Activated T-cell treated with anti-CD3 and anti-CD28 coated beads, Interleukin-2, amount 50 U/mL, for 4 hours (primary cell): ENCODE measurements at regions not wholly inside any gene's neighbourhood (a gene's known extent, or its start where the extent isn't known, plus 50 kb on each side); places are given as distances from the start of the nearest gene placed in this dataset.
A peak's percentile ranks its signal among the peaks of the same experiment; 100 is the strongest.
"Not testable (repeated sequence)": the region's sequence is repeated elsewhere in the genome, so short reads cannot be mapped to it uniquely, and the experiment has no call there.

Experiments
- ATAC-seq, 2 donors: fragments of 200-7000 bp; cut with Tn5 transposase; one replicate each; pipeline ENCODE4 v1.10.0; 2021
- DNase-seq: peaks from one replicate; pipeline ENCODE4 v3.0.0-alpha.2; 2020
- H3K27me3 Mint-ChIP-seq: one replicate; pipeline ENCODE4 v1.8.0; 2021; ENCODE audit warnings: low read depth, mixed read lengths
- H3K36me3 Mint-ChIP-seq: one replicate; pipeline ENCODE4 v1.8.0; 2022; ENCODE audit warnings: mixed read lengths; ENCODE audit not compliant: insufficient read depth
- H3K4me1 Mint-ChIP-seq: one replicate; pipeline ENCODE4 v1.8.0; 2021; ENCODE audit warnings: low read depth, mixed read lengths
- H3K4me3 Mint-ChIP-seq: one replicate; pipeline ENCODE4 v1.8.0; 2021; ENCODE audit warnings: mild to moderate bottlenecking, moderate library complexity, mixed read lengths
- H3K9me3 Mint-ChIP-seq: one replicate; pipeline ENCODE4 v1.8.0; 2021; ENCODE audit warnings: mixed read lengths

- no peaks in the 10 kb centered on the region for H3K27me3 Mint-ChIP-seq
- ATAC-seq (no peak), DNase-seq (no peak)
- no peaks in the 10 kb centered on the region for H3K36me3 Mint-ChIP-seq
- no peaks in the 10 kb centered on the region for H3K9me3 Mint-ChIP-seq
- H3K4me1 Mint-ChIP-seq: no peaks in the 10 kb centered on the region
- no peak overlapping the region for H3K4me3 Mint-ChIP-seq
These were observed 128.3 kb upstream of the MED14 start for GRCh38 chrX:40863671-40864070.

- no peak overlapping the region for H3K4me3 Mint-ChIP-seq
- H3K9me3 Mint-ChIP-seq: no peaks in the 10 kb centered on the region
- H3K27me3 Mint-ChIP-seq: no peaks in the 10 kb centered on the region
- no peaks in the 10 kb centered on the region for H3K36me3 Mint-ChIP-seq
- no peak for ATAC-seq
- no peaks in the 10 kb centered on the region for H3K4me1 Mint-ChIP-seq
- DNase-seq: no peak
These were observed 129.6 kb upstream of the MED14 start for GRCh38 chrX:40864972-40865371.

GRCh38 chrX:40866893-40867292 is 131.6 kb upstream of the MED14 start:
- no peak overlapping the region for H3K4me3 Mint-ChIP-seq
- H3K27me3 Mint-ChIP-seq: no peaks in the 10 kb centered on the region
- peaks cover 4% of the 10 kb centered on the region for H3K4me1 Mint-ChIP-seq
- no peaks in the 10 kb centered on the region for H3K36me3 Mint-ChIP-seq
- ATAC-seq (no peak), DNase-seq (no peak)
- no peaks in the 10 kb centered on the region for H3K9me3 Mint-ChIP-seq

GRCh38 chrX:40867352-40867751 is 132.0 kb upstream of the MED14 start:
- no peaks in the 10 kb centered on the region for H3K36me3 Mint-ChIP-seq
- H3K4me3 Mint-ChIP-seq: no peak overlapping the region
- H3K4me1 Mint-ChIP-seq: peaks cover 5% of the 10 kb centered on the region
- H3K27me3 Mint-ChIP-seq: no peaks in the 10 kb centered on the region
- ATAC-seq (no peak), DNase-seq (no peak)
- no peaks in the 10 kb centered on the region for H3K9me3 Mint-ChIP-seq

DNA sequence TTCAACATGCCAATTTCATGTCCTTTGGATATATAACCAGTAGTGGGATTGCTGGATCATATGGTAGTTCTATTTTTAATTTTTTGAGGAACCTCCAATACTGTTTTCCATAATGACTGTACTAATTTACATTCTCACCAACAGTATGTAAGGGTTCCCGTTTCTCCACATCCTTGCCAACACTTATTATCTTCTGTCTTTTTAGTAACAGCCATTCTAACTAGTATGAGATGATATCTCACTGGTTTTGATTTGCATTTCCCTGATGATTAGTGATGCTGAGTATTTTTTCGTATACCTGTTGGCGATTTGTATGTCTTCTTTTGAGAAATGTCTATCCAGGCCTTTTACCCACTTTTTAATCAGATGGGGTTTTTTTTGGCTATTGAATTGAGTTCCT is 133.5 kb upstream of the MED14 start:
- Mint-ChIP-seq H3K4me1 (peaks cover 5% of the 10 kb centered on the region), H3K4me3 (no peak overlapping the region), H3K36me3 (no peaks in the 10 kb centered on the region), H3K27me3 (no peaks in the 10 kb centered on the region), H3K9me3 (no peaks in the 10 kb centered on the region)
- no peak for DNase-seq
- no peak for ATAC-seq

DNA sequence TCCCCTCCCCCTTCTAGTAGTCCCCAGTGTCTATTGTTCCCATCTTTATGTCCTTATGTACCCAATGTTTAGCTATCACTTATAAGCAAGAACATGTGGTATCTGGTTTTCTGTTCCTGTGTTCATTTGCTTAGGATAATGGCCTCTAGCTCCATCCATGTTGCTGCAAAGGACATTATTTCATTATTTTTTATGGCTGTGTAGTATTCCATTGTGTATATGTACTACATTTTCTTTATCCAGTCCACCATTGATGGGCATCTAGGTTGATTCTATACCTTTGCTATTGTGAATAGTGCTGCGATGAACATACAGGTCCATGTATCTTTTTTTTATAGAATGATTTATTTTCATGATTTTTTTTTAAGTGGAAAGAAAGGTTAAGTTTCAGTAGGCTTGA is 135.6 kb upstream of the MED14 start:
- not testable (repeated sequence) for H3K9me3 Mint-ChIP-seq, H3K36me3 Mint-ChIP-seq, ATAC-seq, DNase-seq, H3K27me3 Mint-ChIP-seq, H3K4me3 Mint-ChIP-seq, H3K4me1 Mint-ChIP-seq

- Mint-ChIP-seq H3K27me3 (no peaks in the 10 kb centered on the region), H3K36me3 (no peaks in the 10 kb centered on the region), H3K4me1 (peaks cover 5% of the 10 kb centered on the region), H3K4me3 (no peak overlapping the region), H3K9me3 (no peaks in the 10 kb centered on the region)
- no peak for DNase-seq
- peak; percentile 63 to 67 for ATAC-seq
These were observed 136.2 kb upstream of the MED14 start for GRCh38 chrX:40871385-40872082.

GRCh38 chrX:40872351-40872750 is 137.0 kb upstream of the MED14 start:
- Mint-ChIP-seq H3K36me3 (no peaks in the 10 kb centered on the region), H3K4me3 (no peak overlapping the region), H3K4me1 (peaks cover 5% of the 10 kb centered on the region), H3K9me3 (no peaks in the 10 kb centered on the region), H3K27me3 (no peaks in the 10 kb centered on the region)
- no peak for DNase-seq
- ATAC-seq: no peak

- Mint-ChIP-seq H3K36me3 (no peaks in the 10 kb centered on the region), H3K27me3 (no peaks in the 10 kb centered on the region), H3K9me3 (no peaks in the 10 kb centered on the region), H3K4me3 (no peak overlapping the region), H3K4me1 (peaks cover 8% of the 10 kb centered on the region)
- DNase-seq: no peak
- ATAC-seq: no peak
These were observed 140.1 kb upstream of the MED14 start for GRCh38 chrX:40875476-40875875.

- DNase-seq (no peak), ATAC-seq (no peak)
- Mint-ChIP-seq H3K4me3 (no peak overlapping the region), H3K36me3 (no peaks in the 10 kb centered on the region), H3K9me3 (no peaks in the 10 kb centered on the region), H3K4me1 (peaks cover 3% of the 10 kb centered on the region), H3K27me3 (no peaks in the 10 kb centered on the region)
These were observed 142.5 kb upstream of the MED14 start for GRCh38 chrX:40877887-40878286.

- ATAC-seq: no peak
- Mint-ChIP-seq H3K27me3 (no peaks in the 10 kb centered on the region), H3K4me3 (no peak overlapping the region), H3K36me3 (no peaks in the 10 kb centered on the region), H3K4me1 (peaks cover 3% of the 10 kb centered on the region), H3K9me3 (no peaks in the 10 kb centered on the region)
- no peak for DNase-seq
These were observed 143.4 kb upstream of the MED14 start for GRCh38 chrX:40878766-40879165.

- H3K4me3 Mint-ChIP-seq, H3K9me3 Mint-ChIP-seq, H3K27me3 Mint-ChIP-seq, H3K4me1 Mint-ChIP-seq, ATAC-seq, DNase-seq, H3K36me3 Mint-ChIP-seq: not testable (repeated sequence)
These were observed 143.8 kb upstream of the MED14 start for GRCh38 chrX:40879172-40879571.

GRCh38 chrX:40880712-40881111 is 145.4 kb upstream of the MED14 start:
- DNase-seq (no peak), ATAC-seq (no peak)
- Mint-ChIP-seq H3K9me3 (no peaks in the 10 kb centered on the region), H3K4me3 (no peak overlapping the region), H3K36me3 (no peaks in the 10 kb centered on the region), H3K4me1 (peaks cover 3% of the 10 kb centered on the region), H3K27me3 (no peaks in the 10 kb centered on the region)

GRCh38 chrX:40883021-40883619 is 147.8 kb upstream of the MED14 start:
- no peak for DNase-seq
- peaks cover 4% of the 10 kb centered on the region for H3K4me1 Mint-ChIP-seq
- H3K36me3 Mint-ChIP-seq: no peaks in the 10 kb centered on the region
- ATAC-seq: no peak
- no peaks in the 10 kb centered on the region for H3K9me3 Mint-ChIP-seq
- no peak overlapping the region for H3K4me3 Mint-ChIP-seq
- no peaks in the 10 kb centered on the region for H3K27me3 Mint-ChIP-seq

DNA sequence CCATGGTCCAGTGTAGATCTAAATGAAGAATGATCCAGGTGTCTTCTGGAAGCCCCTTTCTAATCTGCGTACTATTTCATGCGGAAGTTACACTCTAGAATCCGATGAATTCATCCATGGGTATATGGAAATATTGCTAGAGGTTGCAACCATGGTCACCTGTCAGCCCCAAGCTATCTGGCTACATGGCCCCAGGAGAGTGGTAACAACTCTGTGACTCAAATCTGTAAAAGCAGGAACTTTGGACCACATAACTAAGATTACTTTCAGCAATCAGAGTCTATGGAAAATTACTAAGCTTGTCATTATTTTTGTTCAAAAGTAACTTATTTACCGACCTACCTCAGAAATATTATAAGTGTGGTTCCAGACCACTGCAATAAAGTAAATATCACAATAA is 150.6 kb upstream of the MED14 start:
- Mint-ChIP-seq H3K27me3 (no peaks in the 10 kb centered on the region), H3K36me3 (no peaks in the 10 kb centered on the region), H3K4me1 (peaks cover 2% of the 10 kb centered on the region), H3K9me3 (no peaks in the 10 kb centered on the region), H3K4me3 (no peak overlapping the region)
- ATAC-seq (no peak), DNase-seq (no peak)
